ENCODE measurements at regions not wholly inside any gene's neighbourhood (a gene's known extent, or its start where the extent isn't known, plus 50 kb on each side); places are given as distances from the start of the nearest gene placed in this dataset. TPM values are rescaled to one million over a fixed set of nuclear protein-coding genes. Genes with fewer than 3 reads are reported as not detected.

- Histone ChIP-seq H3K4me1 (no peaks in the 10 kb centered on the region), H3K36me3 (no peaks in the 10 kb centered on the region), H3K4me3 (replicated peaks in 1 of 3) (no peak overlapping the region), H3K27ac (no peak overlapping the region), H3K9me3 (no peaks in the 10 kb centered on the region), H3K27me3 (no peaks in the 10 kb centered on the region)
- no peak for DNase-seq
- TF ChIP-seq CTCF (IDR thresholded peaks at IDR 0.05) (no peak), POLR2A (IDR thresholded peaks at IDR 0.05) (no peak)
- WGBS, 2 donors: 89 to 93% methylated on average over 5 of the region's 5 CpGs
- intact Hi-C loops (cut with DNase I): no loop called here
Measured at GRCh38 chr12:31778687-31779086, 49.9 kb upstream of the AMN1 start.

Small RNAs in the stretch of these regions (small RNA-seq; reads per million reads assigned to genes)
- not detected for gene RF00402
- not detected for gene RNU6-1069P
